ENCODE measurements at regions not wholly inside any gene's neighbourhood (a gene's known extent, or its start where the extent isn't known, plus 50 kb on each side); places are given as distances from the start of the nearest gene placed in this dataset.

DNA sequence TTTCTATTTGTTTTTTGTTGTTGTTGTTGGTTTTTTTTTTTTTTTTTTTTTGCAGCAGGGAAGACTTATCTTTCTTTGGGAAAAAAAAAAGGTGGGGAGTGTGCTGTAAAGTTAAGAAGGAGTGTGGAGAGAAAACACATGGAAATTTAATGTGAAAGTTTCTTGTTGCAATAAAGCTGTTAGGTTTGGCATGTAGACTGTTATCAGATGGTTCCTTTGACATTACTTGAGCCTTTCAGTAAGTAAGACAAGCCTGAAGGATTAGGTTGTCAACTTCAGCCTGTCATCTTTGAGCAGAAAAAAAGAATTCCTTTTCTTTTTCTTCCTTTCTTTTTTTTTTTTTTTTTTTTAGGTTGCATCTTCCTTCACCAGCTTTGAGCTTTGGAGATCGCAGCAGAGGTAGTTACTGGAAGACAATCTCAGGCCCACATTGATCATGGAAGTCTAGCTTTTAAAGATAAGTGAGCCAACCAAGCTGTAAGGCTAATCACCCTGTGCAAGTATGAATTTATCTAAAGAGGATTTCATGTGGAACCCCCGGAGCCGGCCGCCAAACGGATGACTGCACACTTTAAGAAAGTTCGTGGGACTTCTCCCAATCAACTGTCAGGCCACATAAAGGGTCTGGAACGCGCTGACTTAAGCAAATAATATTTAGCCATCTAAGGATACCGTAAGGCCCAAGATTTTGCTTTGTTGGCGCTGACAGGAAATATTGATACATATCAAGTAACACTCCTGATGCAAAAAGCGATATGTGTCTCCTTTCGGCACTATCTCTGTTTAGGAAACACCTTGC is 1040.1 kb upstream of the NR2F2 start:
- DNase-seq (ENCODE audit: low read depth) = no peak

GRCh38 chr15:95291898-95292472 is 1038.5 kb upstream of the NR2F2 start:
- no peak for DNase-seq (ENCODE audit: low read depth)

DNA sequence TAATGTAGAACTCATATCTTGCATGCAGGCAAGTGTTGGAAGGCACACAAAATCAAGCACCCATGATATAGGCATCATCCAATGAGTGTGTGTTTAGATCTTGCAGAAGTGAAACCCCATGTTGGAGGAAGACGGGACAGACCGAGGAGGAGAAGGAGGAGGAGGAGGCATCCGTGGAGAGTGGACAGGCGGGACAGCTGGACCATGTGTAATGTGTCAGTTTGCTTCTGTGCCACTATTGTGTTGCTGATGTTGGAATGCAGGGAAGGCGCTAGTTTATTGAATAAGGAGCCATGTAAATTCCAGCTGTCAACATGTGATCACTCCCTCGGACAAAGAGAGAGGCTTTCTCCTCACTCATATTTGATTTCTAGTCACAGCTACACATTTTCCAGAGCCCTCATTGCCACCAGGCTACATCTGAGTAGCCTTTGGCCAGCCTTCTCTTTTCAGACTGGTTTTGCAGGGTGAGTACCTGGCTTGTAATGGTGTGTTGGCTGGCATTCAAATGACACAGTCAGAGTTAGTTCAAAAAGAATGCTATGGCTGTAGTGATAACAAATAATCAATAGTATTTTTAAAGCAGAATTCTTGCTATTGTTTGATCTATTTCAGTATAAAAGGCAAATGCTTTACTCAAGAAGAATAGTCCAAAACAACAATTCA is 1037.6 kb upstream of the NR2F2 start:
- DNase-seq (ENCODE audit: low read depth) = no peak

DNA sequence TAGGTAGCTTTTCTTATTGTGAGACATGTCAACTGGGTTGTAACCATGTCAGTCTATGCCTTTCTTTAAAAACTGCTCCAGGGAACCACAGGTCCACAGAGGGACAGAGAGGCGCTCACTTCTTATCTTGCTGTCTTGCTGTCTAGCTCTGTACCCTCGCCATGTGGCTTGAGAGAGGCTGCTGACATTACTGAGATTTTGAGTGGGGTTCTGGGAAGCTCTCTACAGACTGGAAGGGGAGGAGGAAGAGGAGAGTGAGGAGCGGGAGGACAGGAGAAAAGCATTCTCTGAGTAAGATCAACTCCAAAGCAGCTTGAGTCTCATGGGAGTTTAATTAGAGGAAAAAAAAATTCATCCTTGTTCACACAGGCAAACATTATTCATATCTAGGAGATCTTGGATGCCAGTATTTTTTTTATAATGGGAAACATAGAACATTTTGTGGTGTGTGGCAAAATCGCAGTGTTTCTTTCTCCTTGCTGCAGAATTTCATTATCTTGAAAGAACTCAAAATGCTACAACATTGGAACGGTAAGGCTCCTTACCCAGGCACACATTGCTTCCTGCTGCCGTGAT is 1037.0 kb upstream of the NR2F2 start:
- no peak for DNase-seq (ENCODE audit: low read depth)

DNA sequence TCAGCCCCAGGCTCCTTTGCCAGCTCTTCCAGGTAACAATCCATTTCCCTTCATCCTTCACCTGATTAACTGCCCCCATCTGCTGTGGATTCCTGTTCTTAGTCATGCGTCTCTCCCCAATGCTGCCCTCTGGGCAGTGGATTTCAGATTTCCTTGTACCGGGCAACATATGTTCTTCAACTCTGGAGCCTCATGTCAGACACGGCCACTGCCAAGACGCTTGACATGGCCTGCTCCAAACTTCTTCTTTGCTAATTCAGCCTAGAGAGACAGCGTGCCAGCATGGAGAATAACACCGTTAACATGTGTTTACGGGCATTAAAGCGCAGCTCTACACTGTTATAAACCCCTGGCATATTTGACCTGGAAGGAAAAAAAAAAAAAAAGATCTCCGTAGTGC is 1035.1 kb upstream of the NR2F2 start:
- no peak for DNase-seq (ENCODE audit: low read depth)

DNA sequence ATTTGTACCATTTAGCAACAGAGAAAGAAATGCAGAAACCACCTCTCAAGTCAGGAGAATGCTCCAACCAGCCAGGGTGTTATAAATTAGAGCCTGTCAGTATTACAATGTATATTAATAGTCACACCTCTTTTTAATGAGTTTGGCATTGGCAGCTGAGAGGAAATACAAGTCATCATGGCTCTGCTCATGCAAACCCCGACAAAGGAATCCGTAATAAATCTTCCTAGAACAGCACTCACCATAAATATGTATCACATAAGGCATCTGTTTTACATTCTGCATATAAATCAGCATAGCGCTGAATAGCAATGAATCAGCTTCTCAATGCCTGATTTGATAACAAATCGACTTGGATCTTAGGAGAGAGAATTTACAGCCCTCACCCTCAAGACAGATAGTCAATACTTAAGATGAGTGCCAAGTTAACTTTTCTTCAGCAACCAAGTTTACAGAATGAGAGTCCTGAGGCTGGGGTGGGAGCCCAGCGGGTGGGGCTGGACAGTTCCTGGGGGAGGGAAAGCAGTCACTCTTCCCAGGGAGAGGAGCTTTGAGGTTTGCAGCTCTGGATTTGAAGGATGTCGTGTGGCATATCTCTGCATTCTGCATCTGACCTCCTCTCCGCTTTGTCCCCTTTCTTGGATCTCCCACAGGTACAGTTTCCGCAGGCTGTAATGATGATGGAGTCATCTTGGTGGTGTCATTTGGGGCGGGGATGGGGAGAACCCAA is 1034.4 kb upstream of the NR2F2 start:
- no peak for DNase-seq (ENCODE audit: low read depth)

DNA sequence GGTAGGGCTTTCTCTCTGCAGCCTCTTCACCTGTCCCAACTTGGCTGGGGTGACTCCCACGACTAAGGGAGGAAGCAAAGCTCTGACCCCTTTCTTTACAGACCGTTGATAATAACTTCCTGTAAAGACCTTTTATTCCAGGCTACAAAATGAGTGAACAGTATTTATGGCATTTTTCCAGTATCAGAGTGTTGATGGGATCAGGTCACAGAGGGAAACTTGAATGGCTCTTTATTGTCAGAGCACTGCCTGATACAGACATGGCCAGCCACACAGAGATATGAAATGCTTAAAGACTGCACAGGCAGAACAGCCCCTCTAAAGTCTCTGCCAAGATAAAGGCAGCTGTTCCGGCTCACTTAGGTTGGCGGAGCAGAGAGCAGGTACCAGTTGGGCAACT is 1033.9 kb upstream of the NR2F2 start:
- no peak for DNase-seq (ENCODE audit: low read depth)

DNA sequence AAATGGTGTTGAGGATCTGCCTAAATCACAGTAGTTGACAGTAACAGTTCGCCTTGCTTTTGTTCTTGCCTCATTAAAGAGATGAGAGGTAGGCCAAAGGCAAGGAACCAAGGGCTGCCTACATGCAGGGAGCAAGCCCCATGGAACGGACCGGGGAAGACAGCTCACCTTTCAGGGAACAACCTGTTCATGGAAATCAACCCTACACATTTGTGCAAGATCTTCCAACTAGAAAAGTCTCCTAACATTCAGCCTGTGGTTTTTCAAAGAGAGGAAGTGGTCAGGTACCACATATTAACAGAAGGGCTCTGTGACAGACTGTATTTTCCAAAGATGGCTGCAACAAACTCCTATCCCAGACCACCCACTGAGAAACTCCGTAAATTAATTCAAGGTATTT is 1031.8 kb upstream of the NR2F2 start:
- DNase-seq (ENCODE audit: low read depth) = no peak

DNA sequence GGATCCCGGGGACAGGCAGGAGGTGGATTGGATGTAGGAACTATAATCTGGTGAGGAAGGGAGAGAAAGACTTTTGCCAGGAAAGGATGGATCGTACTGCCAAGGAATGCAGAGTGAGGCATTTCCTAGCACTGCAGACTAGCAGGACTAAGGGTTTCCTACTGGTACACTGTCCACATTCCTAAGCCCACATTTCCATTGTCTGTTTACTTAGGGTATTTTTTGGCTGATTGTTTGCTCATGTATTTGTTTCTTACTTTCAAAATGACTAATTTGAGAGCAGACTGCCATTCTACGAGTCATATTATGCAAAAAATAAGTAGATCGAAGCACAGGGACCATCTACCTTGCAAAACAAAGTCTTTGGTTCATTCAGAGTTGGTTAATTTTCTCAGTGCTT is 1029.5 kb upstream of the NR2F2 start:
- no peak for DNase-seq (ENCODE audit: low read depth)

DNA sequence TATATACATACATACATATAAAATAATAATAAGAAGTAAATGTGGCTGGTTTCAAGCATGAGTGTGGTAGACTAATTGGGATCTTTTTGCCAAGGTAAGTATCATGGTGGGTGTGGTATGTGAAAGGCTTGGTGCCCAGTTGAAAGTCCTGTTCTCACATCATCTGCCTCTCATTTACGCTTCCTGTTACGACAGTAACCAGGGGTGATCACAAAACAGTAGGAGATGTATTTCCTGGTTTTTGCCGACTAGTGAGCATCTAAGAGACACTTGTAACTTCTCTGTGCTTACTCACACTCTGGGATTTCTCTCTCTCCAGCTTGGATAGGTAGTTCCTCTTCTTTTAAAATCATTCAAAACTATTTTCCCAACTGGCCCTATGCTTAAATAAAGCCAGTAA is 1028.3 kb upstream of the NR2F2 start:
- DNase-seq (ENCODE audit: low read depth) = no peak

- DNase-seq (ENCODE audit: low read depth) = no peak
These were observed 1027.7 kb upstream of the NR2F2 start for GRCh38 chr15:95302809-95303208.

DNA sequence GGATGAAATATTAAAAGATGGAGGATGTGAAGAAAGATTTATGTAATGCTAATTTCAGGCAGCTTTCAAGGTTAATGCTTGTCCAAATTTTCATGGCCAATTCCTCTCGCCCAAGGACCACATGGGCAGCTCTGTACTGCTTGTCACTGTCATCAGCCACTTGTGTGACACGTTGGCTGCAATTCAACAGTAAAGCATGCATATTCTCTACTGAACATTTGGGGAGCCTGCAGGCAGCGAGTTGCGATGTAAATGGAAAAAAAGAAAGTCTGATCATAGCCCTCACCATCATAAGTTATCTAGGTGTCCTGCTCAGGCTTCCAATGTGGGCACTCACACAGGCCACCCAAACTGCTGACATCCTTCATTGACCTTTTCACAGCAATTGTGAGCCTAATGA is 1026.8 kb upstream of the NR2F2 start:
- DNase-seq (ENCODE audit: low read depth) = no peak

DNA sequence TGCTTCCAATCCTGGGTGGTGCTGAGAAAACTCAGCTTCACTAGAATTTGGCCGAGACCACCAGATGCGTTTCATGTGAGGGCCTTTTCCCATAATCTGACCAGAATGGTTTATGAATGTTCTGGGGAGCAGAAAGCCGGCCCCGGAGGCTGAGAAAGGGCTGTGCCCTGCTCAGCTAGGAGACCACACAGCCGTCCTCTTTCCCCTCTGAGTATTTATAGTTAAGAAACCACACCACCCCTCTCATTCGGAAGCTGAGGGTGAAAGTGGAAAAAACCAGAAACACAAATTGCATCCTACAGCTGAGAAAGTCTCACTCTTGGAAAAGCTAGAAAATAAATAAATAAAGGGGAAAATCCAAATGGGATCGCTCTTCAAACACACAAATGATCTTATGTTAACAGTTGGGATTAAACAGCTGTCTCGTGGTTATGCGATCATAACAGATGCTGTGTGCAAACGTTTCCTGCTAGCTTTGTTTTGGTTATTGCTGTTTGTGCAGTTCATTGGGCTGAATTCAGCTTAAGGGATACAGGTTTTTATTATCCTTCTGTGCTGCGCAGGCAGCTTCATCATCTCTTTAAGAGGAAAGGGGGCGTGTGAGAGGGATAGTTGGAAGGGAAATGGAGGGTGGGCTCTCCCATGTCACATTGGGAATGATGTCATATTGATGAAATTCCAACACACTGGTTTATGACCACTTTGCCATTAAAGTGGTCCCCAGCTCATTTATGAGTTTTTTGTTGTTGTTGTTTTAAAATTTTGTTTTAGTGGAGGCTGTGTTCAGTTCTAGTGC is 1026.2 kb upstream of the NR2F2 start:
- no peak for DNase-seq (ENCODE audit: low read depth)

- no peak for DNase-seq (ENCODE audit: low read depth)
These were observed 1025.5 kb upstream of the NR2F2 start for GRCh38 chr15:95304947-95305400.

DNA sequence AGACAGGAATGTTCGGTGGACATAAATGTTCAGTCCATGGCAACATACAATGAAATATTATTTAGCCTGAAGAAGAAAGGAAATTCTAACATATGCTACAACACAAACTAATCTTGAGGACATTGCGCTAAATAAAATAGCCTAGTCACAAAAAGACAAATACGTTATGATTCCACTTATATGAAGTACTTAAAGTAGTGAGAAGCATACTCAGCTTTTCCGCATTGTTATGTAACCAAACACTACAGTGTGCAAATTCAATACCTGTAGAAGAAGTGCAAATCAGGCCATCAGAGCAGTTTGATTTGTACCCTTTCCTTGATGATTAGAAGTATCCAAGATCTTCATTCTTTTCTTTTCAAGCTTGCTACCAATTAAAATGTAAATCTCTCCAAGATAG is 1023.4 kb upstream of the NR2F2 start:
- no peak for DNase-seq (ENCODE audit: low read depth)

GRCh38 chr15:95319242-95319641 is 1011.3 kb upstream of the NR2F2 start:
- DNase-seq (ENCODE audit: low read depth) = no peak

DNA sequence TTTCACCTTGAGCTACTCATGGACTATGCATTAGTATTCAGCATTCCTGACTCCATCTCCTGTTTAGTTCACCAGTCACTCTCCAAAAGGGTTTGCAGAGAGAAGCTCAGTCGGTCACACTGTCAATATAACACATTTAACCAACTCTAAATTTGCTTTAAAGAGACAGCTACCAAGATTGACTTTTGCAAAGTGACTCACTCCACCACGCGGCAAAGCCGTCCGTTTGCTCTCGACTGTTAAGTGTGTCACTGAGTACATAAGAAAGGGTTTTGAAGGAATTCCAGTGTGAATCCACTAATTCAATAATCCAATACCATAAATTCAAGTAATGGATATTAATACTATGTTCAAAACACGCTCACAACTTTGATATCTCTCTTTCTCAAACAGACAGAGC is 1006.7 kb upstream of the NR2F2 start:
- no peak for DNase-seq (ENCODE audit: low read depth)

GRCh38 chr15:95324656-95325055 is 1005.8 kb upstream of the NR2F2 start:
- DNase-seq (ENCODE audit: low read depth) = no peak

DNA sequence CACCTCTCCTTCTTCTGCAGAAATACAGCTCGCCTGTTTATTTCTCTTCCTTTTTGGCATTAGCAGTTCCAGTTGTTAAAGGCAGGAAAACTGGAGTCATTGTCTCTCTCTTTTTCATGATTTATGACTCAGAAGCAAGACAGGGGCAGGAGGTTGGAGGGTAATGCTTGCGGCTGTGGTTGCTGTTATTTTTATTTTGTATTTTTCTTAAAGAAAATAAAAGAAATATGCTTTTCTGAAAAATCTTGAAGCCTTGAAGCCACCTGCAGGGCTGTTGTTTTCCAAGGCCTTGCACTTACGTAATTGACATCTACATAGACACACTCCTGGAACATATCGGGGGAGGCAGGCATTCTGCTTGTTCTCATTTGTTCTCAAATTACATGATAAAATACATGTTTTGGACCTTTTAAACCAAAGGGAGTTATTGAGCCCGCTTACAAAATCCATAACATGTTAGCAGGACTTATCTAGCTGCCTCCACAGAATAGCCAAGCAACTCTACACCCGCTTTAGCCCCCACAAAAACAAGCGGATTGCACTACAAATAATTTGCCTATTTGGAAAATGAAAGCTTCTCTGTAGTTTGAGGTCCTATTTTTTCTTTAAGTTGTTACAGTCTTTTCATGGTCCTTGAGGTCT is 1004.6 kb upstream of the NR2F2 start:
- no peak for DNase-seq (ENCODE audit: low read depth)

GRCh38 chr15:95326431-95327182 is 1003.9 kb upstream of the NR2F2 start:
- DNase-seq (ENCODE audit: low read depth) = no peak
